OCI-M1 (cell line): ENCODE measurements at regions not wholly inside any gene's neighbourhood (a gene's known extent, or its start where the extent isn't known, plus 50 kb on each side); places are given as distances from the start of the nearest gene placed in this dataset.
"Not testable (repeated sequence)": the region's sequence is repeated elsewhere in the genome, so short reads cannot be mapped to it uniquely, and the experiment has no call there.

Experiments used
- DNase-seq: peaks from one replicate; lab custom pipeline; 2025; lab: John Stamatoyannopoulos, UW

GRCh38 chr1:73065339-73066041 is 783.2 kb upstream of the NEGR1 start:
- DNase-seq, result no peak

- no peak for DNase-seq
Measured at GRCh38 chr1:73056826-73057225, 774.5 kb upstream of the NEGR1 start.

GRCh38 chr1:73044241-73045036 is 762.1 kb upstream of the NEGR1 start:
- DNase-seq, result no peak

GRCh38 chr1:73042403-73042802 is 760.1 kb upstream of the NEGR1 start:
- DNase-seq, result no peak

- DNase-seq, result no peak
Measured at GRCh38 chr1:73040811-73041210, 758.5 kb upstream of the NEGR1 start.

- no peak for DNase-seq
Measured at GRCh38 chr1:73034271-73034670, 751.9 kb upstream of the NEGR1 start.

GRCh38 chr1:73033640-73034039 is 751.3 kb upstream of the NEGR1 start:
- no peak for DNase-seq

GRCh38 chr1:73029571-73029970 is 747.2 kb upstream of the NEGR1 start:
- DNase-seq, result no peak

GRCh38 chr1:73026114-73026513 is 743.8 kb upstream of the NEGR1 start:
- DNase-seq, result no peak

GRCh38 chr1:73009938-73010337 is 727.6 kb upstream of the NEGR1 start:
- no peak for DNase-seq

GRCh38 chr1:73009311-73009710 is 727.0 kb upstream of the NEGR1 start:
- no peak for DNase-seq

- no peak for DNase-seq
Measured at GRCh38 chr1:72997624-72998023, 715.3 kb upstream of the NEGR1 start.

- DNase-seq, result no peak
Measured at GRCh38 chr1:72997041-72997440, 714.7 kb upstream of the NEGR1 start.

- not testable (repeated sequence) for DNase-seq
Measured at GRCh38 chr1:72987871-72988270, 705.5 kb upstream of the NEGR1 start.

- DNase-seq, result no peak
Measured at GRCh38 chr1:72986591-72987290, 704.4 kb upstream of the NEGR1 start.

- DNase-seq, result not testable (repeated sequence)
Measured at GRCh38 chr1:72985024-72985423, 702.7 kb upstream of the NEGR1 start.

GRCh38 chr1:72983011-72983410 is 700.7 kb upstream of the NEGR1 start:
- not testable (repeated sequence) for DNase-seq

GRCh38 chr1:72969461-72969860 is 687.1 kb upstream of the NEGR1 start:
- no peak for DNase-seq

- DNase-seq, result no peak
Measured at GRCh38 chr1:72954943-72955342, 672.6 kb upstream of the NEGR1 start.

- DNase-seq, result not testable (repeated sequence)
Measured at GRCh38 chr1:72950900-72951299, 668.6 kb upstream of the NEGR1 start.

GRCh38 chr1:72946903-72947499 is 664.7 kb upstream of the NEGR1 start:
- DNase-seq, result no peak

- DNase-seq, result peak; percentile 40
Measured at GRCh38 chr1:72942008-72942407, 659.7 kb upstream of the NEGR1 start.
